Psoas muscle (tissue), 7 donors: ENCODE measurements at regions not wholly inside any gene's neighbourhood (a gene's known extent, or its start where the extent isn't known, plus 50 kb on each side); places are given as distances from the start of the nearest gene placed in this dataset.

Experiments used
- ATAC-seq, 4 donors: fragments of 200-7000 bp; cut with Tn5 transposase; one replicate each; pipeline ENCODE4 v1.9.1; 2020; ENCODE audit warnings: moderate library complexity in 3 of 4, mild to moderate bottlenecking in 2 of 4
- DNase-seq, 2 donors: peaks; one replicate each; pipeline ENCODE4 v3.0.0-alpha.2; 2020
- H3K27ac ChIP-seq: fragments of 200-600 bp; one replicate; pipeline ENCODE4 v1.8.0; 2022
- H3K27me3 ChIP-seq, 3 donors: fragments of 200-600 bp in 1 of 3; one replicate each; pipeline versions ENCODE4 v1.6.1 to v1.8.0; 2013 to 2022; ENCODE audit warnings: low read length in 2 of 3, mild to moderate bottlenecking in 2 of 3, moderate library complexity in 1 of 3; ENCODE audit not compliant: insufficient read depth in 3 of 3
- H3K36me3 ChIP-seq, 2 donors: fragments of 200-600 bp in 1 of 2; one replicate each; pipeline versions ENCODE4 v1.6.1 to v1.8.0; 2013 to 2022; ENCODE audit warnings: low read depth in 1 of 2, mild to moderate bottlenecking in 1 of 2, moderate library complexity in 1 of 2; ENCODE audit not compliant: insufficient read depth in 1 of 2
- H3K4me1 ChIP-seq: fragments of 200-600 bp; one replicate; pipeline ENCODE4 v1.8.0; 2022
- H3K4me3 ChIP-seq: fragments of 200-600 bp; one replicate; pipeline ENCODE4 v1.8.0; 2022; ENCODE audit warnings: mild to moderate bottlenecking
- H3K9me3 ChIP-seq: fragments of 200-600 bp; one replicate; pipeline ENCODE4 v1.8.0; 2022
- CTCF ChIP-seq: fragments of 200-600 bp; IDR thresholded peaks from one replicate; pipeline ENCODE4 v1.8.0; 2022; ENCODE audit warnings: antibody characterized with exemption
- WGBS, 3 donors: extraction: QIAGEN DNeasy Blood & Tissue Kit; methylation state at CpG; one replicate each; pipeline versions ENCODE4 v1.1.6 to v1.1.7; 2013; 5-methylcytosine and 5-hydroxymethylcytosine counted together
- intact Hi-C, 2 donors: fragments of 100-400 bp; cut with DNase I; formaldehyde crosslinking; loops; one replicate each; pipeline versions ENCODE4 v1.11.0 to v1.14.2; 2022
- donor health status: healthy with polysubstance abuse.
- donor health status: DM: no; HTN: no; CAD: no; lungs with moderate emphysema.
- donor health status: Bipolar disorder and iron deficiency.
- donor health status: healthy.
- donor health status: DM: yes; HTN: yes; CAD: no.
- donor health status: DM: no; HTN: no; CAD: no.
- donor health status: DM: yes; HTN: yes; CAD: no.

- Histone ChIP-seq H3K4me1 (no peaks in the 10 kb centered on the region), H3K9me3 (no peaks in the 10 kb centered on the region), H3K4me3 (no peak overlapping the region), H3K27me3 (no peaks in the 10 kb centered on the region), H3K36me3 (no peaks in the 10 kb centered on the region), H3K27ac (no peak overlapping the region)
- no peak for TF ChIP-seq CTCF
- no peak for ATAC-seq
- intact Hi-C loops = no loop called here
- WGBS, 3 donors = 83 to 88% (median 87%) methylated on average over 4 of the region's 4 CpGs
- DNase-seq = no peak
These were observed 238.2 kb upstream of the NAALADL2 start for GRCh38 chr3:174620855-174621472.

- Histone ChIP-seq H3K36me3 (no peaks in the 10 kb centered on the region), H3K4me3 (no peak overlapping the region), H3K4me1 (no peaks in the 10 kb centered on the region), H3K27ac (no peak overlapping the region), H3K27me3 (no peaks in the 10 kb centered on the region), H3K9me3 (no peaks in the 10 kb centered on the region)
- DNase-seq = no peak
- no peak for TF ChIP-seq CTCF
- intact Hi-C loops = no loop called here
- no peak for ATAC-seq
These were observed 225.8 kb upstream of the NAALADL2 start for GRCh38 chr3:174633342-174633741.

- Histone ChIP-seq H3K4me1 (no peaks in the 10 kb centered on the region), H3K27ac (no peak overlapping the region), H3K36me3 (no peaks in the 10 kb centered on the region), H3K27me3 (no peaks in the 10 kb centered on the region), H3K9me3 (no peaks in the 10 kb centered on the region), H3K4me3 (no peak overlapping the region)
- intact Hi-C loops = no loop called here
- DNase-seq (no peak), ATAC-seq (no peak)
- no peak for TF ChIP-seq CTCF
- 56 to 81% (median 60%) methylated on average over 2 of the region's 2 CpGs for WGBS, 3 donors
These were observed 222.7 kb upstream of the NAALADL2 start for GRCh38 chr3:174636451-174636850.

GRCh38 chr3:174639406-174639805 lies 219.7 kb upstream of the NAALADL2 start:
- H3K4me3 ChIP-seq = no peak overlapping the region
- ATAC-seq = no peak
- intact Hi-C loops = no loop called here
- TF ChIP-seq CTCF = no peak
- H3K36me3 ChIP-seq = no peaks in the 10 kb centered on the region
- H3K9me3 ChIP-seq = no peaks in the 10 kb centered on the region
- no peaks in the 10 kb centered on the region for H3K27me3 ChIP-seq
- 87 to 93% (median 88%) methylated on average over 4 of the region's 4 CpGs for WGBS, 3 donors
- H3K27ac ChIP-seq = no peak overlapping the region
- H3K4me1 ChIP-seq = no peaks in the 10 kb centered on the region
- no peak for DNase-seq

GRCh38 chr3:174639970-174640369 lies 219.2 kb upstream of the NAALADL2 start:
- no peak for ATAC-seq
- H3K9me3 ChIP-seq = no peaks in the 10 kb centered on the region
- intact Hi-C loops = no loop called here
- 70 to 79% (median 77%) methylated on average over 3 of the region's 3 CpGs for WGBS, 3 donors
- H3K4me1 ChIP-seq = no peaks in the 10 kb centered on the region
- H3K27me3 ChIP-seq = no peaks in the 10 kb centered on the region
- no peaks in the 10 kb centered on the region for H3K36me3 ChIP-seq
- TF ChIP-seq CTCF = no peak
- H3K27ac ChIP-seq = no peak overlapping the region
- no peak overlapping the region for H3K4me3 ChIP-seq
- DNase-seq = no peak
